Smooth muscle cell of the brain vasculature (primary cell): ENCODE measurements at regions not wholly inside any gene's neighbourhood (a gene's known extent, or its start where the extent isn't known, plus 50 kb on each side); places are given as distances from the start of the nearest gene placed in this dataset.
A peak's percentile ranks its signal among the peaks of the same experiment; 100 is the strongest.

Experiments
- DNase-seq: peaks from one replicate; pipeline ENCODE4 v3.0.0-alpha.2; 2012; ENCODE audit warnings: low read depth, low spot score

DNA sequence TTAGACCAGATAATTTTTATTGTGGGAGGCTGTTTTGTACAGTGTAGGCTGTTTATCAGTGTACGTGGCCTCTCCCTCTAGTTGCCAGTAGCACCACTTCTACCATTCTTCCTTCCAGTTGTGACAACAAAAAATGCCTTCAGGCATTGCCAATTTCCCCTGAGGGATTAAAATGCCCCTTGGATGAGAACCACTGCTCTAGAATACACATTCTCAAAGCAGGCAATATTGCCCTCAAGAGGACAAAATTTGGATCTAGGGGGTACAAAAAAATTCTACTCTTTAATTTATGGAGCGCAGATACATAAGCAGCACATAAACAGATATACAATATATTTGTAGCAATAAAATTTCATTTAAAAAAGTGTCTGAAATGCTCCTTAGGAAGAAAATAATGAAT lies 674.6 kb downstream of the PTPRC start:
- no peak for DNase-seq

DNA sequence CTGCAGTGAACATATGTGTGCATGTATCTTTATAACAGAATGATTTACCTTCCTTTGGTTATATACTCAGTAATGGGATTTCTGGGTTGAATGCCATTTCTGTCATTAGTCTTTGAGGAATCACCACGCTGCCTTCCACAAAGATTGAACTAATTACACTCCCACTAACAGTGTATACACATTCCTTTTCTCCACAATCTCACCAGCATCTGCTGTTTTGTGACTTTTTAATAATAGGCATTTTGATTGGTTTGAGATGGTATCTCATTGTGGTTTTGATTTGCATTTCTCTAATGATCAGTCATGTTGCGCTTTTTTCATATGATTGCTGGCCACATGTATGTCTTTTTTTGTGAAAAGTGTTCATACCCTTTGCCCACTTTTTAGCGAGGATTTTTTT lies 680.5 kb downstream of the PTPRC start:
- no peak for DNase-seq

DNA sequence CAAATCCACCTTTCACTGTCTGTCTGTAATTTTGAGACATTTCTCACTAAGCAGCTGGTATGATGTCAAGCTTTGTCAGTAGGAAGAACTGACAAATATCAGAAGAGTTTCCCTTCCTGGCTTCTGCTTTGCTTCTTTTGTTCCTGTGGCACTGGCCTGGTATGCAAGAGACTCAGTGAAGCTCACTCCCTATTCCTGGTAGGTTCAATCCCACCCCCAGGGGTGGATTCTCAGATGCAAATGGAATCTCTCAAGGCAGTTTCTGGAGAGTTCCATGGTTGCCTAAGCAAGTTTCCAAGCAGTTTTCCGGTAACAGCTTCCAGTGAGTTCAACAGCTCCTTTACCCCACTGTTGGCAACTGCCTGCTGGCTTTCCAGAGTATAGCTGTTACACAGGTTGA lies 683.4 kb downstream of the PTPRC start:
- no peak for DNase-seq

DNA sequence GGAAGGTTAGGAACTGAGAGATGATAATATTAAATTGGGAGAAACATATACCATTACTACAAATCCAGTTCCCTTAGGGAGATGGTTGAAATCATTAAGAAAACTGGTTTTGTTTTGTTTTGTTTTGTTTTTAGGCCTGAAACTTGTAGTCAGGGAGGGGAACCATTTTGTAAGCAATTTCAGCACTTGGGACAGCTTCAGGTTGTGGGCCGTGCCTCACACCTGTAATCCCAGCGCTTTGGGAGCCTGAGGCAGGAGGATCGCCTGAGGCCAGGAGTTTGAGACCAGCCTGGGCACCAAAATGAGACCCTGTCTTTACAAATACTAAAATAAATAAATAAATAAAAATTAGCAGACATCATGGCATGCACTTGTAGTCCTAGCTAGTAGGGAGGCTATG lies 694.3 kb upstream of the NR5A2 start:
- DNase-seq, result no peak

DNA sequence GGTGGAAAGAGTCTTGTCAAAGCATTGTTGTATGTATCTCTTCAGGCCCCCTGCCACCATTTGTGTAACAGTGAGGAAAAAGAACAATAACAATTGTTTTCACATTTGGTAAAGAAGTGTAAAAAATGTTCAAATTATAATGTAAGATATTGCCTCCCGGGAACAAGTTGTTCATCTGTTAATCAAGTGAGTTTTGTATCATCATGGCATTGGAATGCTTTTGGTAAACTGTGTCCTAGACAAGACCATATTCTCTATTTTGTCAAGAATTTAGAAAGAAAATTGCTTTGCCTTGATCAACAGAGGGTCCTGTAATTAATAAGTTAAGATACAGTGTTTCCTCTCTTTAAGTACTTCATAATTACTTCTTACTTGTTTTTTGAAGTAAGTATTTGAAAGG lies 692.0 kb upstream of the NR5A2 start:
- DNase-seq, result no peak

DNA sequence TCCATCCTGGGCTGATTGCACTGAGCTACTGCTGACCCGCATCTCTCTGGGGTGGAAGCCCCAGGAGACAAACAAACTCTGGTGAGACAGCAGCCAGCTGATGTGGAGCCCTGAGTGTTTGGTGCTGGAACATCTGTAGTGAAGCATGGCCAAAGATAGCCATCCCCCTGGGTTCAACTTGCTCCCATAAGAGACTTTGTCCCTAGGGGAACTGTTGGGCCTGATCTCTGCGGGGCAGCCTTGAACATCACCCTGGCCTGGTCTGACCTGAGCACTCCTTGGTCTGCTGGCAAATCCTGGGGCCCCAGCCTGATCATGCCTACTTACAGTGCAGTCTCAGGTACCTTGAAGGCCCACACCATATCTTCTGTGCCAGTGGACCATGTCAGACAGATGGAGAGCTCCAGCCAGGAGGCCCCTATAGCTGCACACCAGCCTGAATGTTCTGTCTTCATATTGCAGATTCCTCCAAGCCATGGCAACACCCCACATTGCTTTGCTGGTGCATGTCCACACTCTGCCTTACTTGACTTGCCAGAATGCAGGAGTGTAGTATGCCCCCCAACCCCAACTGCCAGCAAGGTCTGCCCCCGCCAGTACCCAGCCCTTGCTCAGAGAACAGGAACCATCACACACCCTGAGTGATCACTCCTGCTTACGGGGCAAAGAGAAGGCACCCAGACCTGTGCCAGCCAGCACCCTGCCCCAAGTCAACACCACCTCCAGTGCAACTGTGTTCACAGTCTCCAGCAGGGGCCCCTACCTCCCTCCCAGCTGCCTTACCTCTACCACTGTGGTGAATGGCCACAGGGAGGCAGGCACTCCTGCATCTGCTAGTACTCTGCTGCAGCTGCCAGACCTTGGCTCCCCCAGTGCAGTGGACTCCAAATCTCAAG lies 690.5 kb upstream of the NR5A2 start:
- DNase-seq, result no peak

DNA sequence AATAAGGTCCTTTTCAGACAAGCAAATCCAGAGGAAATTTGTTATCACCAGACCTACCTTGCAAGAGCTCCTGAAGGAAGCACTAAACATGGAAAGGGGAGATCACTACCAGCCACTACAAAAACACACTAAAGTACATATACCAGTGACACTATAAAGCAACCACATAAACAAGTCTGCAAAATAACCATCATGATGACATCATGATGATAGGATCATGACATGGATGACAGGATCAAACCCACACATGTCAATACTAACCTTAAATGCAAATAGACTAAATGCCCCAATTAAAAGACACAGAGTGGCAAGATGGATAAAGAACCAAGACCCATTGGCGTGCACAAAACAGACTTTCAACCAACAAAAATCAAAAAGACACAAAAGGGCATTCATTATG lies 688.8 kb upstream of the NR5A2 start:
- no peak for DNase-seq

DNA sequence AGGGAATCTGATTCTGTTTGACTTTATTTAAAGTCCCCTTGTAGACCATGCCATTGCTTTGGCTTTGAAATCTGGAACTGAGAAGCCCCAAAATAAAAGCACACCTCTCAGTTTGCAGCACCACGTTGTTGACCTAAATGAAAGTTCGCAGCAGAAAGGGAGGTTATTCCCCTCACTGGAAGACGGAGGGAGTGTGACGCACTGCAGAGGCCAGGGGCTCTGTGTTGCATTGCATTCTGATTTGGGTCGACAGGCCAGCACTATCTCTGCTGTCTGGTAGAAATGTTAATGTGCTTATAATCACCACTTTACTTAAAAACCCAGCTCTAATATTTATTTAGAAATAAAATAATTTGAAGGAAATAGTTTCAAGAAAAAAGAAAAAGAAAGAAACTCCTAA lies 675.2 kb upstream of the NR5A2 start:
- DNase-seq, result no peak

DNA sequence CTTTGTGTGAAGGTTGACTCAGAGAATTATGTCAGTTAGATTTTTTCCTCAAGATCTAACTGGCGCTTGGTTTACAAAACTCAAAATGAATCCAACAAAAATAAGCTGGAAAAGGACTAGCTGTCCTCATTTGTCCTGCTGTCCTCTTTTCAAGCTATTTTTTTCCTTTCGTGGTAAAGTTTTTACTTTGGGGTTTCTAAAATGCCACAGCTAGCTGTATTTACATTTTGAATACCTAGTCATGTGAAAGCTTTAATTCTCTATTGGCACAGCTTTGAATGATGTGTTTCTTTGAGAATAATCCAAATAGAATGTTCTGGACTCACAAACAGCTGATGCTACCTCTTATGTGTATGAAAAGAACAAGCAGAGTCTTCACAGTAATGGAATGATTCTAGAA lies 673.6 kb upstream of the NR5A2 start:
- no peak for DNase-seq

DNA sequence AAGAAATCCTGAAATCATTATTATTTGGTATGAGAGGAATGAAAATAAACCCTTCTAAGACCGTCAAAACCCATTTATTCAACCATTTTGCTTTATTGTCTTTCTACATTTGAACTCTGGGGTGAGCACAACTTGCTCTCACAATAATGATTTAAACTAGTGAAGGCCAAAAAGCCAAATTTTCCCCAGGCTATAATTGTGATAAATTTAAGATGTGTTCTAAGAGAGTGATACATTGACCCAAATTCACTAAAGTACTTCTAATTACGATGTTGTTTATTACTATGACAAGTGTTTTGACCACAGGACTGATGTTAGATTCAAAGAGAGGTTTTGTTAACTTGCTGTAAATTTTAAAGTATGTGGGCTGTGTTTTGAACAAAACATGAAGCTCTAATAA lies 670.9 kb upstream of the NR5A2 start:
- no peak for DNase-seq

DNA sequence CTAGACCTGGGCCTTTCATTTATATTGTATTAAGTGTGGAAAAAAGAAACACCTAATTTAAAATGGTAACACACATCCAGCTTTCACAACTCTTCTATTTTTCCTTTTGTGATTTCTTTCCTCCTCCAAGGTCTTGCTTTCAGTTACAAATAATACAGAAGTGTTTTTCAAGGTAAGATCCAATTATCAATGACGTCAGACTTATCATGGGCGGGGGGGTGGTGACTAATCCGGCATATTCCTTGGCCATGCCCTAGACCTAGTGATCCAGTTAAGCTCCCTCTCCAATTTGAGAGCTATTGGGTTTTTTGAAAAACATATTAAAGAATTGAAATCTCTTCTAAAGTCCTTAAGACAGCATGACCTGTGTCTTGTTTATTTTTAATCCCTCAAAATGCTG lies 669.9 kb upstream of the NR5A2 start:
- DNase-seq, result no peak

DNA sequence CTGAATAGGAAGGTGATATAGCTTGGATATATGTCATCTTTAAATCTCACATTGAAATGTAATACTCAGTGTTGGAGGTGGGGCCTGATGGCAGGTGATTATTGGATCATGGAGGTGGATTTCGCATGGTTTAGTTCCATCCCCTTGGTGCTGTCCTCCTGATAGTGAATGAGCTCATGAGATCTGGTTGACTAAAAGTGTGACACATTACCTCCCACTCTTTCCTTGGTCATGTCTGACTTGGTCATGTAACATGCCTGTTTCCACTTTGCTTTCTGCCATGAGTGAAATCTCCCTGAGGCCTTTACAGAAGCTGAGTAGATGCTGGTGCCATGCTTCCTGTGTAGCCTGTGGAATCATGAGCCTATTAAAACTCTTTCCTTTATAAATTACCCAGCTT lies 664.5 kb upstream of the NR5A2 start:
- DNase-seq, result no peak

DNA sequence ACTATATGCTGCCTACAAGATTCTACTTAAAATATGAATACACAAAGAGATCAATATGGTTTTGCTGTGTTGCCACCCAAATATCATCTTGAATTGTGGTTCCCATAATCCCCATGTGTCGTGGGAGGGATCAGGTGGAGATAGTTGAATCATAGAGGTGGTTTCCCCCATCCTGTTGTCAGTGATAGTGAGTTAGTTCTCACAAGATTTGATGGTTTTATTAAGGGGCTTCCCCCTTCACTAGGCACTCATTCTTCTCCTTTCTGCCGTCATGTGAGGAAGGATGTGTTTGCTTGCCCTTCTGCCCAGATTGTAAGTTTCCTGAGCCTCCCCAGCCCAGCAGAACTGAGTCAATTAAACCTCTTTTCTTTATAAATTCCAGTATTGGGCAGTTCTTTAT lies 654.4 kb upstream of the NR5A2 start:
- no peak for DNase-seq

DNA sequence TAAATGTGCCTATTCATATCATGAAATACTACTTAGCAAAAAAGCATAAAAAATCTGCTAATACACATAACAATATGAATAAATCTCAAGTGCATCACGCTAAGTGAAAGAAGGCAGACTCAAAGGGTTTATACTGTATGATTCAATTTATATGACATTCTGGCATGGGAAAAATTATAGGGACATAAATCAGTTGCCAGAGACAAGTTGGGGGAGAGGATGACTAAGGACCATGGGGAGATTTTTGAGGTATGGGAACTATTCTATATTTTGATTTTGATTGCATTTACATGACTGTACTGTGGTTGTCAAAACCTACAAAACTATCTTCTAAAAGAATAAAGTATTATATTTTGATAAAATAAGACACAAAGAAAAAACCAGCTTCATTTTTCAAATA lies 650.3 kb upstream of the NR5A2 start:
- no peak for DNase-seq

DNA sequence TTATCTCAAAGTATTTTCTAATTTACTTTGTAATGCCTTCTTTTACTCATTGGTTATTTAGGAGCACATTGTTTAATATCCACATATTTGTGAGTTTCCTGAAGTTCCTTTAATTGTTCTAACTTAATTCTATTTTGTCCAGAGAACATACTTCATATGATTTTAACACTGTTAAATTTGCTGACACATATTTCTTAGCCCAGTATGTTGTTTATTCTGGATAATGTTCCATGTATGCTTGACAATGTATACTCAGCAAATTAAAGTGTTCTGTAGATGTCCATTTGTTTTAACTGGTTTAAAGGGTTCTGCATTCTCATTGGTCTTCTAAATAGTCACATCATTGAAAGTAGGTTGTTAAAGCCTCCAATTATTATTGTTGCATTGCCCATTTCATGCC lies 643.7 kb upstream of the NR5A2 start:
- DNase-seq, result no peak

DNA sequence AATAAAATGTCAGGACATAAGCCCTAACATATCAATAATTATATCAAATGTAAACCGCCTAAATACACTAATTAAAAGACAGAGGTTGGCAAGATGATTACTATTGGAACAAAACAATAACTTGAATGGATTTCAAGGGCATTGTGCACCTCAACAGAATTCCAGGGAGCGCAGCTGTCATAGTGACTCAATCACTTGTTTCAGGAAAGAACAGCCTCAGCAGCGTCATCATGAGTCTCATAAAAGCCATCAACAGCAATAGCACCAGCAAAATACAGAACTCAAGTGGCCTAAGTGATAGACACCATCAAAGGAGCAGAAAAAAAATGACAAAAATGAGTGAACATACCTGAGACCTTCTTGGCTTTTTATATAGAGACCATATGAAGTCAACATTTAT lies 632.7 kb upstream of the NR5A2 start:
- DNase-seq, result no peak

DNA sequence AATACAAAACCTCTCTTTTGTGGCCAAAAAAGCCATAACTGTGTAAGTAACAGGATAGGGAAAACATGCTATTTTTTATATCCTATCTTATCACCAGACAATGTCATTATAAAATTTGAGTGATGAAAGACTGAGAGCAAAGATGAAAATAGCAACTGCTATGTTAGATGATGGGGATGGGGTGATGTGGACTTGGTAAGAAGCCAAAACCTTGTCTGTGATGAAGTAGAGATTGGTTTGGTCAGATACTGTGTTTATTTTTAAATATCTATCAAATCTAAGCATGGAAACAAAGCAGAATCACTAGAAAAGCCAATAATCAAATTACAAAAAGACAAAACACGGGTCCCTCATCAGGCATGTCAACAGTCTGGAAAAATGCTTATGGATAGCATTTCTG lies 631.1 kb upstream of the NR5A2 start:
- no peak for DNase-seq

DNA sequence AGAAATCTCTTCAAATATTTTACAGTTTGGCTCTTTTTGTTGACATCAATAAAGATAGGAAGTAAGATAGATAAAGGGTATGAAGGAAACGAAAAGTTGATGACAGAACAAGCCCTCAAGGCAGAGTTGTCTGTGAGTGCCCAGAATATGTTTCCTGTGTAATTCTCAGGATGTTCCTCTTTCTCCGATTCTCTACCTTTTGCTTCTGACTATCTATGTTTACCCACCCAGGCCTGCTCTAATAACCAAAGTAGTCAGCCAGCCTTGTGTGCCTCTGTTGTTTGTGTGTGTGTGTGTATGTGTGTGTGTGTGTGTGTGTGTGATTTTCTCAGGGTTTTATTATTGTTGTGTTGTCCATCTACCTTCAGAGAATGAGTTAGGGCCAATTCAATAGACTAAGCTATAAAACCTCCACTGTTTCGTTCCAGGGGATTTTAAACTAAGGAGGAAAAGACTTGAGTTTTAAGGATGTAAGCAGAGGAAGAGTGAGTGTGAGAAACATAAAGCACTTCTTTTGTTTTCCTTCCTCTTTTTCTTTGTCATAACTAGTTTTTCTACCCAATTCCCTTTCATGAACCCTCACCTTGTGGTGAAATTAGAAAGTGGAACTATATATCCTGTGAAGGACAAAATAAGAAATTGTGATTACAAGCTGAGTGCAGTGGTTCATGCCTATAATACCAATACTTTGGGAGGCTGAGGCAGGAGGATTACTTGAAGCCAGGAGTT lies 627.4 kb upstream of the NR5A2 start:
- no peak for DNase-seq

DNA sequence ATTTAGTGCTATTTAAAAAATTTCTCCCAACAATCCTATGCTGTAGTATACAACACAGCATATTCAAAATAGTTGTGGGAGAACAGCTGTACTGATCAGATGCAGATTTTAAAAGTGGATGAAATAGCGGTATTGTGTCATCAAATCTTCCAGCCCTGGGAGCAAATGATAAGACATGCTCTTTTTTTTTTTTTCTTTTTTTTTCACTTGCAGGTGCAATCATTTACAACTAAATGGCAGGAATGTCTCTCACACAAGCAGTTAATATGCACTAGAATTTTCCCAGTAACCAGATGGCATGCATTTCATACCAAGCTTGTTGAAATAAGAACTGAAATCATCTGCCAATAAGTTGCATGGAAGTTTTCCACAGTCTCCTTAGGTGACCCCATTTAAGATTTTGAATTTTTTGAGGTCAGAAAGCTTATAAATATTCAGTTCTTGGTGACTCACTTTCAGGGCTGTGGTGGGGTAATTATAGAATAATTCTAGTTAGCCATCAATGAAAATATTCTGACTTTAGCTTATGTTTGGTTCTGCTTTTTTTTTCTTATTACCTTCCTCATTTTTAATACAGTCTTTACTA lies 623.9 kb upstream of the NR5A2 start:
- no peak for DNase-seq

DNA sequence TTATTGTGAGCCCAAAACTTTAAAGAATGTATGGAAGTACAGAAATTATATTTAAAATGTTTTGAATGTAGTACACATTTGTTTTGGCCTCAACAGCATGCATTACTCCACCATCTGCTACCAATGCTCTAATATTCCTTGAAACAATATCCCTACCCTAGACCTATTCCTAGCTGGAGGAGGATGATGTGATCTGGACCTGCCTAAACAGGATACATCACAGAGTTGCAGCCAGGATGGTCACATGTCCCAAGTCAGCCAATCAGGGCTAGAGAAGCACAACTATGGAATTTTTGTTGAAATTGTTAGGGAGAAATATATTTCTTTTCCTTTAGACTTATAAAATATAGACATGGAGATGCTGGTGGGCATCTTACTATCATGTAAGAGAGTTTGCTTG lies 623.3 kb upstream of the NR5A2 start:
- no peak for DNase-seq

DNA sequence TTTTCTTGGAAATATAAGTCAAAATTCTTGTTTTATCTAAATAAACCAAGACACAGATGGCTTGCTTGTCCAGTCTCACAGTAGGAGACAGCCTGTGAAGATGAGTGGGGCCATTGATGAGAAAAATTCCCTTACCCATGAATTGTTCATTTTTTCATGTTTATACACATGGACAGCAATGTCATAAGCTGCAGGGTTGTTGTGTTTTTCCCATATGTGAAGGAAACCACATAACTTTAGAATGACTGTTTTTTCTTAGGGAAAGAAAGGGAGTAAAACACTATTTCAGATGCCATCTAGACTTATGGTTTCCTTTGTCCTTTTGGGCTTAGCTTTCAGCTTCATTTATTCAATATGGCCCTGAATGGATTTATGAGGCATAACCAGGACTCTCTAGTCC lies 622.5 kb upstream of the NR5A2 start:
- peak; percentile 21 for DNase-seq

DNA sequence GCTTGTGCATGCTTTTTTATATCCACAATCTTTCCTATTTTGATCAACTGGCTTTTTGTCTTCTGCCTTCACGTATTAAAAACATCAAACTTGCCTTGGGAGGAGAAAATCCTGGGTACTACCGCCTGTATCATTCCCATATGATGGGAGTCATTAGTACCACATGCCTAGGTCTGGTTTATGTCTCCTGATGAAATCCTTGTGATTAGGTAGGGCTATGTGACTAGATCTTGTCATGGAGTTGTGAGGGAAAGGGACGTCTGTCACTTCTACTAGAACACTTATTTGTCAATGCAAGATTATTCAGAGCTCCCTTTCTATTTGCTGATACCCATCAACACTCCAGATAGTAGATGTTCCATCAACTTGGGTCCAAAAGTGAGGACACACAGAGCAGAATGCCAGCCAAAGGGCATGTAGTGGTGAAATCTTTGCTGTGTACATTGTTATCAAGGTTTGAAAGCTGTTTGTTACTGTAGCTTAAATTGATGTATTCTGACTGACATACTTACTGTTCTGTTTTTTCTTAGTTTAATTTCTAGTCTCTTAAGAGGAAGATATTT lies 621.8 kb upstream of the NR5A2 start:
- DNase-seq, result no peak

DNA sequence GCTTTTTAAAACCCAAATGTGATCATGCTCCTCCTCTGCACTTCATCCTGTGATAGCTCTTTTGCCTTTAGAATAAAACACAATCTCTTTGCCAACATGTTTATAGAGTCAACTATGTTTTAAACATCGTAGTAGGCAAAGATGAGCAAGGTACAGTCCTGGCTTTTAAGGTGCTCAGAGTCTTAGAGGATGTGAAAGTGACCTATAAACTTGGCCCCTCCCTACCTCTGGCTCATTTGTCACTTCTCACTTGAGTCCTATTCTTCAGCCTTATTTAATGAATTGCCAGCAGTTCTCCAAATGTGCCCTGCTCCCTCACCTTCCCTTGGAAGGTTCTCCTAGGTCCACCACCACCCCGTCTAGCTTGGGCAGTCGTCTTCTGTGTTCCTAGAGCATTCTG lies 617.0 kb upstream of the NR5A2 start:
- DNase-seq, result no peak
